ENCODE measurements at regions not wholly inside any gene's neighbourhood (a gene's known extent, or its start where the extent isn't known, plus 50 kb on each side); places are given as distances from the start of the nearest gene placed in this dataset.

DNA sequence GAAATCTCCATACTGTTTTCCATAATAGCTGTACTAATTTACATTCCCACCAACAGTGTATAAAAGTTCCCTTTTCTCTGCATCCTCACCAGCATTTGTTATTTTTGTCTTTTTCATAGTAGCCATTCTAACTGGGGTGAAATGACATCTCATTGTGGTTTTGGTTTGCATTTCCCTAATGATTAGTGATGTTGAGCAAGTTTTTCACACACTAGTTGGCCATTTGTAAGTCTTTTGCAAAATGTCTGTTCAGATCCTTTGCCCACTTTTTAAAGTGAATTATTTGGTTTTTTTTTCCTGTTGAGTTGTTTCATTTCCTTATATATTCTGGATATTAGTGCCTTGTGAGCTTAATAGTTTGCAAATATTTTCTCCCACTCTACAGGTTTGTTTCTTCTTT is 101.0 kb upstream of the NFE2L3 start:
- H3K9me3 ChIP-seq (ENCODE audit: control insufficient read depth, insufficient read depth, low read length), result no peaks in the 10 kb centered on the region
- no peak overlapping the region for H3K4me3 ChIP-seq (ENCODE audit: low read depth, low read length)
- H3K27ac ChIP-seq (ENCODE audit: low read depth, low read length), result no peak overlapping the region
- TF ChIP-seq, protein P1, sequence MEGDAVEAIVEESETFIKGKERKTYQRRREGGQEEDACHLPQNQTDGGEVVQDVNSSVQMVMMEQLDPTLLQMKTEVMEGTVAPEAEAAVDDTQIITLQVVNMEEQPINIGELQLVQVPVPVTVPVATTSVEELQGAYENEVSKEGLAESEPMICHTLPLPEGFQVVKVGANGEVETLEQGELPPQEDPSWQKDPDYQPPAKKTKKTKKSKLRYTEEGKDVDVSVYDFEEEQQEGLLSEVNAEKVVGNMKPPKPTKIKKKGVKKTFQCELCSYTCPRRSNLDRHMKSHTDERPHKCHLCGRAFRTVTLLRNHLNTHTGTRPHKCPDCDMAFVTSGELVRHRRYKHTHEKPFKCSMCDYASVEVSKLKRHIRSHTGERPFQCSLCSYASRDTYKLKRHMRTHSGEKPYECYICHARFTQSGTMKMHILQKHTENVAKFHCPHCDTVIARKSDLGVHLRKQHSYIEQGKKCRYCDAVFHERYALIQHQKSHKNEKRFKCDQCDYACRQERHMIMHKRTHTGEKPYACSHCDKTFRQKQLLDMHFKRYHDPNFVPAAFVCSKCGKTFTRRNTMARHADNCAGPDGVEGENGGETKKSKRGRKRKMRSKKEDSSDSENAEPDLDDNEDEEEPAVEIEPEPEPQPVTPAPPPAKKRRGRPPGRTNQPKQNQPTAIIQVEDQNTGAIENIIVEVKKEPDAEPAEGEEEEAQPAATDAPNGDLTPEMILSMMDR (IDR thresholded peaks at IDR 0.05; ENCODE audit: low read depth, low read length), result no peak
- ChIA-PET CTCF (interaction anchor here (1.5 kb wide), 1 partner anchor 40 kb away, joined by 3 read pairs; no protein-coding TSS in a partner anchor), POLR2A (no interaction called here)
- no peaks in the 10 kb centered on the region for H3K27me3 ChIP-seq (ENCODE audit: control insufficient read depth, insufficient read depth, low read length)
- no peak for DNase-seq (ENCODE audit: low read depth, low spot score)

DNA sequence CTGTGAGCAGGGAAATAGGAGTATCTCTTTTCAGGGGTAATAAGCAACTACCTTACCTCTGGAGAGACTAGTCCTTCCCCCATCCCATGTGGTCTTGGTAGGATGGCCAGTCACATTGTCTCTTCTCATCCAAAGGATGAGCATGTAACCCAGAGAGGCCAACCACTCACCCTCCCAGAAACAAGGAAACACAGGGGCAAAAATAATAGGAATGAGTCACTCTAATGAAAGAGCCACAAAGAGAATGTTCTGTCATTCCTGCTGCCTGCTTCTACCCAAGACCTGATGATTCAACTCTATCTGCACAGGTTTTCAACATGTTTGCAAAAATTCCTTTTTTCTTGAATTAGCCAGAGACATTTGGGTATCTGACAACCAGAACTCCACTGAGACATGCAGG is 99.3 kb upstream of the NFE2L3 start:
- POLR2A ChIA-PET, result no interaction called here
- H3K27ac ChIP-seq (ENCODE audit: low read depth, low read length), result no peak overlapping the region
- TF ChIP-seq, protein P1 (IDR thresholded peaks at IDR 0.05; ENCODE audit: low read depth, low read length), result no peak
- H3K4me3 ChIP-seq (ENCODE audit: low read depth, low read length), result no peak overlapping the region
- no peak for DNase-seq (ENCODE audit: low read depth, low spot score)
- CTCF ChIA-PET, result no interaction called here
- no peaks in the 10 kb centered on the region for H3K9me3 ChIP-seq (ENCODE audit: control insufficient read depth, insufficient read depth, low read length)
- no peaks in the 10 kb centered on the region for H3K27me3 ChIP-seq (ENCODE audit: control insufficient read depth, insufficient read depth, low read length)

DNA sequence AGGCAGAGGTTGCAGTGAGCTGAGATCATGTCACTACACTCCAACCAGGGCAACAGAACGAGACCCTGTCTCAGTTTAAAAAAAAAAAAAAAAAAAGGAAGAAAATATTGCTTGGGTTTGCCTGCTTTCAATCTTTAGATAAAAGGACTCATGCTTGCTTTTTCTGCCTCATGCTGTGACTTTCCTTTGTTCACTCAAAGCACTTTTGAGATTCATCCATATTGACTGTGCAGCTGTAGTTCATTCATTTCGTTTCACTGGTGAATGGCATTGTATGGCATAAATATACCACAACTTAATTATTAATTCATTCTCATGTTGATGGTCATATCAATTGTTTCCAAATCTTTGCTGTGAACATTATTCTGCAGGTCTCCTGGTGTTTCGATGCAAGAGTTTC is 97.6 kb upstream of the NFE2L3 start:
- H3K9me3 ChIP-seq (ENCODE audit: control insufficient read depth, insufficient read depth, low read length), result no peaks in the 10 kb centered on the region
- ChIA-PET POLR2A (no interaction called here), CTCF (no interaction called here)
- no peak overlapping the region for H3K27ac ChIP-seq (ENCODE audit: low read depth, low read length)
- TF ChIP-seq, protein P1 (IDR thresholded peaks at IDR 0.05; ENCODE audit: low read depth, low read length), result no peak
- H3K4me3 ChIP-seq (ENCODE audit: low read depth, low read length), result no peak overlapping the region
- no peaks in the 10 kb centered on the region for H3K27me3 ChIP-seq (ENCODE audit: control insufficient read depth, insufficient read depth, low read length)
- no peak for DNase-seq (ENCODE audit: low read depth, low spot score)

DNA sequence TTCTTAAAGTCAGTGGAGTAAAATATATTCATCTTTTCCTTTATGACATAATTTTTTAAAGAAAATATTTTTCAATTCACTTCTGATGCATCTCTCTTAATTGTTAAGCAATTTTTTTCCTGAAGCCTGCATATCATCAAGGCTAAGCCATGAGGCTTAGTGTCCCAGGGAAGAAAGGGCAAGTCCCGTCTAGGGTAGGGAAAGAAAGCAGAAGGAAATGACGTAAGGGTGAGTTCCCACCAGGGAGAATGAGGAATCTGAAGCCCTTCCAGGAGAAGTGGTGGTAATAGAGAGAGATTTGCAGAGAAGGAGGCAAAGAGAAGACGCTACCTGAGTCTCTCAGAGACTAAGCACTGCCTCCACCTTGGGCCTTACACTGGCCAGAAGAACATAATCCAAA is 96.8 kb upstream of the NFE2L3 start:
- Histone ChIP-seq H3K9me3 (ENCODE audit: control insufficient read depth, insufficient read depth, low read length) (no peaks in the 10 kb centered on the region), H3K4me3 (ENCODE audit: low read depth, low read length) (no peak overlapping the region), H3K27ac (ENCODE audit: low read depth, low read length) (no peak overlapping the region), H3K27me3 (ENCODE audit: control insufficient read depth, insufficient read depth, low read length) (no peaks in the 10 kb centered on the region)
- ChIA-PET CTCF (interaction anchor here (1.4 kb wide), 1 partner anchor 310 kb away, joined by 4 read pairs; no protein-coding TSS in a partner anchor), POLR2A (no interaction called here)
- TF ChIP-seq, protein P1 (IDR thresholded peaks at IDR 0.05; ENCODE audit: low read depth, low read length), result no peak
- no peak for DNase-seq (ENCODE audit: low read depth, low spot score)

DNA sequence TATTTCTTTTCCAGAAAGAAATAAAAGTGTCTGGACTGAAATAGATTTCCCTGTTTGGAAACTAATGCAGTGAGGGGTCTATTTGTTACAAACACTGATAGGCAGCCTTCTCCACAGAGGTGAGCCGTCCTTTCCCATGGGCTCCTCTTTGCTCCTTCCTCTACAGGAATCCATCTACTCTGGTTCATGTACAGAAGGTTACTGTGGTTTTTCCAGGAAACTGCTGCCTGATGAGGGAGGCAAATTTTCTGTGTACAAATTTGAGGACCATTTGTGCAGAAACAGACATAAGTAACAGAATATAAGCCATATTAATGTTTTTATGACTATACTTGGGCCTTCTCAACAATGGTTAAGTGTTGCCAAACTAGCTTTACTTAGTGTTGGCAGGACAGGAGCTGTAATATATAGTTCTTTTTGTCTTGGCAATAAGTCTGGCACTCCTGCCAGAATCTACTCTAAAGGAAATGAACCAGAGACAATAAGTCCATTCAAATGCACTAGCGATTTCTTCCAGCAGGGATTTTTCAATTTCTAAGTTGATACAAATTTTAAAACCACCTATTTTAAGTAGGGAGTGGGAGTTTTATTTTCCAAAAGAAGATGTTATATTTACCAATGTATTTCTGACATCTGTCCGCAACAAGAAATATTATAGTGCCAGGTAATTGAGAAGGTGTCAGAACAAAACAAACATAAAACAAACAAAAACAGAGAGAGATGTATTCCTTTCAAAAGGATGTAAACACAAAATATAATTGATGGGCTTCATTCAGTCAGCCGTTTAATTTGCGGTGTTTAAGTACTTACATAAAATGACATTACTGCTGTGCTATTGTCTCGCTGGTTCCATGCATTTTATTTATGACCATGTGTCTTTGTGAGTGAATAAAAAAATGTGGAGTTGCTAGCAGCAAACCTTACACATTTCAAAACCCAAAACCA is 91.0 kb upstream of the NFE2L3 start:
- Histone ChIP-seq H3K4me3 (ENCODE audit: low read depth, low read length) (no peak overlapping the region), H3K27me3 (ENCODE audit: control insufficient read depth, insufficient read depth, low read length) (no peaks in the 10 kb centered on the region), H3K9me3 (ENCODE audit: control insufficient read depth, insufficient read depth, low read length) (no peaks in the 10 kb centered on the region), H3K27ac (ENCODE audit: low read depth, low read length) (no peak overlapping the region)
- ChIA-PET CTCF (interaction anchor here (0.7 to 2.0 kb wide), 4 partner anchors 130 to 309 kb away, joined by 3 to 9 read pairs (median 4); no protein-coding TSS in a partner anchor), POLR2A (no interaction called here)
- no peak for DNase-seq (ENCODE audit: low read depth, low spot score)
- TF ChIP-seq, protein P1 (IDR thresholded peaks at IDR 0.05; ENCODE audit: low read depth, low read length), result no peak

Measured in AG04450 (cell line).